ENCODE measurements at regions not wholly inside any gene's neighbourhood (a gene's known extent, or its start where the extent isn't known, plus 50 kb on each side); places are given as distances from the start of the nearest gene placed in this dataset.

- TF ChIP-seq POLR2A (IDR thresholded peaks at IDR 0.05; ENCODE audit: low read length) (no peak), GATA1 (IDR thresholded peaks at IDR 0.05; ENCODE audit: low read depth, low read length) (no peak)
Measured at GRCh38 chr20:10739134-10739533, 65.3 kb upstream of the JAG1 start.
